K562 (cell line): ENCODE measurements at regions not wholly inside any gene's neighbourhood (a gene's known extent, or its start where the extent isn't known, plus 50 kb on each side); places are given as distances from the start of the nearest gene placed in this dataset.

ENCODE experiments used
- ATAC-seq: fragments of 200-7000 bp; cut with Tn5 transposase; 3 replicates; pipeline ENCODE4 v1.9.1; 2020; ENCODE audit warnings: moderate library complexity
- BruUV-seq: library from RNA; stranded (reverse); fragments of 400-500 nt; replicated peaks from 2 replicates; lab custom pipeline; 2021; lab: Mats Ljungman, UMichigan
- CTCF ChIA-PET: fragments of 300-600 bp; formaldehyde crosslinking; extraction: SDS; loops from one replicate; lab custom pipeline; 2021; ENCODE audit warnings: low intra/inter-chr PET ratio; lab: Yijun Ruan, JAX
- POLR2A ChIA-PET: fragments of 300-600, 350-650 bp; sonication (Branson Sonifier 250); formaldehyde crosslinking; extraction: SDS; loops from one replicate; lab custom pipeline; 2021; ENCODE audit warnings: antibody characterized with exemption, inconsistent platforms; lab: Yijun Ruan, JAX
- DNase-seq, 4 experiments: peaks; one replicate each; pipeline versions ENCODE4 v3.0.0 to v3.0.0-alpha.2; 2011 to 2018; ENCODE audit warnings: low spot score in 3 of 4, mixed read lengths in 3 of 4; ENCODE audit errors: extremely low read depth in 1 of 4
- FAIRE-seq: peaks from 2 replicates; lab custom pipeline; 2011; peaks lifted over from hg19 to GRCh38; lab: Jason Lieb, UNC
- H2AFZ ChIP-seq: 2 replicates; pipeline ENCODE4 v1.6.0; 2011; ENCODE audit warnings: low read depth, low read length, control low read depth, inconsistent platforms
- H3K27ac ChIP-seq: fragments of 200-600 bp; 3 replicates; pipeline ENCODE4 v1.8.0; 2011; ENCODE audit warnings: low read depth, mild to moderate bottlenecking, control low read depth, inconsistent platforms, low read length, moderate library complexity, mixed read lengths; ENCODE audit errors: extremely low read depth
- H3K27me3 ChIP-seq, 2 experiments: fragments of 300-600 bp in 1 of 2; 2 replicates in 1 of 2; 3 replicates in 1 of 2; pipeline versions ENCODE4 v1.6.0 to v1.8.0; 2011; ENCODE audit warnings: inconsistent platforms in 2 of 2, low read length in 2 of 2, mild to moderate bottlenecking in 1 of 2, mixed read lengths in 1 of 2, moderate library complexity in 1 of 2; ENCODE audit not compliant: control insufficient read depth in 2 of 2, insufficient read depth in 2 of 2
- H3K36me3 ChIP-seq: fragments of 300-600 bp; 3 replicates; pipeline ENCODE4 v1.8.0; 2011; ENCODE audit warnings: mild to moderate bottlenecking, low read length, inconsistent platforms; ENCODE audit not compliant: control insufficient read depth, insufficient read depth
- H3K4me1 ChIP-seq, 2 experiments: fragments of 200-600 bp in 1 of 2; replicated peaks in 1 of 2; 2 replicates in 1 of 2; 3 replicates in 1 of 2; pipeline versions ENCODE4 v1.5.1 to v1.8.0; 2011; ENCODE audit warnings: inconsistent platforms in 2 of 2, low read length in 2 of 2, mild to moderate bottlenecking in 1 of 2, mixed read lengths in 1 of 2, moderate library complexity in 1 of 2; ENCODE audit not compliant: control insufficient read depth in 2 of 2, insufficient read depth in 2 of 2
- H3K4me2 ChIP-seq: 2 replicates; pipeline ENCODE4 v1.6.1; 2011; ENCODE audit warnings: low read length, control low read depth, inconsistent platforms, mixed read lengths; ENCODE audit not compliant: insufficient read depth
- H3K4me3 ChIP-seq: fragments of 200-600 bp; sonication (generic), shearing (Covaris generic); 2 replicates; pipeline ENCODE4 v1.5.1; 2016; ENCODE audit warnings: control low read depth, inconsistent platforms
- H3K79me2 ChIP-seq: fragments of 200-600 bp; 3 replicates; pipeline ENCODE4 v1.8.0; 2011; ENCODE audit warnings: low read length, inconsistent platforms; ENCODE audit not compliant: control insufficient read depth, insufficient read depth
- H3K9ac ChIP-seq, 2 experiments: 2 replicates each; pipeline versions ENCODE4 v1.6.0 to v1.6.1; 2011; ENCODE audit warnings: low read depth in 2 of 2, low read length in 2 of 2, control low read depth in 1 of 2, inconsistent platforms in 1 of 2, mild to moderate bottlenecking in 1 of 2, mixed read lengths in 1 of 2; ENCODE audit not compliant: insufficient read depth in 1 of 2
- H3K9me1 ChIP-seq: one replicate; pipeline ENCODE4 v1.6.0; 2011; ENCODE audit warnings: inconsistent platforms, mild to moderate bottlenecking, low read length, moderate library complexity; ENCODE audit not compliant: control insufficient read depth, insufficient read depth
- H3K9me3 ChIP-seq: replicated peaks from 2 replicates; pipeline ENCODE4 v1.5.1; 2011; ENCODE audit warnings: low read depth, low read length, inconsistent platforms; ENCODE audit not compliant: control insufficient read depth, insufficient read depth
- H4K20me1 ChIP-seq: replicated peaks from 2 replicates; pipeline ENCODE4 v1.6.1; 2011; ENCODE audit warnings: low read length, inconsistent platforms, mixed read lengths; ENCODE audit not compliant: control insufficient read depth, insufficient read depth
- ELF1 ChIP-seq: fragments of 200-800 bp; sonication (Bioruptor generic); IDR thresholded peaks from 2 replicates; pipeline ENCODE4 v1.6.1; 2016; ENCODE audit warnings: missing genetic modification characterization, missing compliant biosample characterization
- GATAD2B ChIP-seq: fragments of 450-650 bp; IDR thresholded peaks from 2 replicates; pipeline ENCODE4 v1.6.1; 2017; ENCODE audit warnings: mild to moderate bottlenecking, borderline replicate concordance
- POLR3G ChIP-seq: IDR thresholded peaks from 2 replicates; pipeline ENCODE4 v1.6.1; 2011; ENCODE audit not compliant: insufficient read length, insufficient replicate concordance; ENCODE audit errors: extremely low read depth
- XRCC3 ChIP-seq: fragments of 450-650 bp; IDR thresholded peaks from 2 replicates; pipeline ENCODE4 v1.6.1; 2017; ENCODE audit warnings: mild to moderate bottlenecking, moderate library complexity
- ZFP1 ChIP-seq: fragments of 450-650 bp; formaldehyde crosslinking; IDR thresholded peaks from 2 replicates; pipeline ENCODE4 v1.4.0; 2020; ENCODE audit warnings: mild to moderate bottlenecking, mixed read lengths
- ZFP30 ChIP-seq: fragments of 250-450 bp; sonication (Bioruptor Pico); IDR thresholded peaks from 2 replicates; pipeline ENCODE4 v1.8.0; 2022; ENCODE audit warnings: moderate library complexity, mild to moderate bottlenecking, inconsistent platforms, borderline replicate concordance
- ZNF124 ChIP-seq: sonication (generic); formaldehyde crosslinking; IDR thresholded peaks from 2 replicates; pipeline ENCODE4 v1.8.1; 2022; ENCODE audit warnings: missing genetic modification reagents
- ZNF274 ChIP-seq: IDR thresholded peaks from 2 replicates; pipeline ENCODE4 v1.6.1; 2011; ENCODE audit warnings: low read depth, mild to moderate bottlenecking, low read length, moderate library complexity, borderline replicate concordance
- ZNF780A ChIP-seq: fragments of 250-450 bp; sonication (Bioruptor Pico); IDR thresholded peaks from 2 replicates; pipeline ENCODE4 v1.5.0; 2021; ENCODE audit warnings: mild to moderate bottlenecking
- WGBS: fragments of 100-300 bp; shearing (Covaris generic); methylation state at CpG from one replicate; pipeline ENCODE4 v1.1.6; 2016; ENCODE audit warnings: low coverage, mixed read lengths; ENCODE audit not compliant: insufficient coverage; ENCODE audit errors: missing lambda C conversion rate; 5-methylcytosine and 5-hydroxymethylcytosine counted together
- in situ Hi-C: fragments of 300-500 bp; cut with MboI; formaldehyde crosslinking; loops from 4 replicates; pipeline ENCODE4 v1.15.0; 2018; ENCODE audit warnings: inconsistent platforms, mixed read lengths
- intact Hi-C: fragments of 100-400 bp; cut with micrococcal nuclease; formaldehyde crosslinking; loops from 2 replicates; pipeline ENCODE4 v1.14.2; 2022
- TF ChIP-seq, protein P1 (sequence below): fragments of 250-450 bp; sonication (Bioruptor Pico); IDR thresholded peaks from 2 replicates; pipeline ENCODE4 v1.8.0; 2021; ENCODE audit warnings: moderate library complexity, mild to moderate bottlenecking, inconsistent platforms

DNA sequence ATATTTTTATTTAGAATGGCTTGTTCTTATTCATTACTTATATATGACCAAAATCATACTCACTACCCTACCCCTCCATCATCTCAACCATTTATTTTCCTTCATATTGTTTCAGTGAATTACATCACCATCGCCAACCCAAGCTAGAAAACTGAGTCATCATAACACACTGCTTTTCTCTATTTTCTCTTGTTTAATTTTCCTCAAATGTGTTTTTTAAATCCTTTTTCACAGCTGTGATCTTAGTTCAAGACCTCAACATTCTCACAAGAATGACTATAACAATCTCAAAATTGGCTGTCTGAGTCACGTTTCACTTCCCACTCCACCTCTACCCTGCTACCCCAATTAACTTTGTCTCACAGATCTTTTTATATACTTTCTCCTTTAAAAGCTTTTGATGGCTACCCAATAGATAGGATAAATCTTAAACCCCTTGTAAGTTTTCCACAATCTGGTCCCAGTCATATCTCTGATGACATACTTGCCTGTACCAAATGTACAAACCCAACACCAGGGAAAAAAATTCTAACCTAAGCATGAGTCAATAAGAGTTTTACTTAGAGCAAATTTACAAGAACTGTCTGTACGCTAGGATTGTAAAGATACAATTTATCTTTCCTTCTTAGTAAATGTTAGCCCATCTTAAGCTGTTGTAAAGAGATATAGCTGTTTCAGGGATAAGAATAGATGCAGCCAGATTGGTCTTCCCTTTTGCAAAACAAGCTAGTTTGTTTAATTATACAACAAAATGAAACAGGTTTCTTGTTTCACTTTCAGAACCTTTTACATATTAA is 635.1 kb upstream of the SLC39A10 start:
- ATAC-seq (no peak), DNase-seq (no peak), FAIRE-seq (no peak)
- no peaks in the 10 kb centered on the region for H3K36me3 ChIP-seq
- H3K9ac ChIP-seq: no peak overlapping the region
- H3K4me3 ChIP-seq: no peak overlapping the region
- H4K20me1 ChIP-seq: no peaks in the 10 kb centered on the region
- CTCF ChIA-PET: no interaction called here
- no peaks in the 10 kb centered on the region for H3K4me1 ChIP-seq
- H3K9me3 ChIP-seq: no peaks in the 10 kb centered on the region
- in situ Hi-C loops (no loop called here), intact Hi-C loops (no loop called here)
- 0 out of 2 replicates have a peak overlapping the region, but pooled peaks have one; percentile 9 for H2AFZ ChIP-seq
- POLR2A ChIA-PET: no interaction called here
- 0% methylated on average over 2 of the region's 3 CpGs for WGBS
- no peaks in the 10 kb centered on the region for H3K79me2 ChIP-seq
- no peak for TF ChIP-seq ZFP30 (CRISPR knock-in tag)
- TF ChIP-seq GATAD2B: no peak
- TF ChIP-seq, protein P1, sequence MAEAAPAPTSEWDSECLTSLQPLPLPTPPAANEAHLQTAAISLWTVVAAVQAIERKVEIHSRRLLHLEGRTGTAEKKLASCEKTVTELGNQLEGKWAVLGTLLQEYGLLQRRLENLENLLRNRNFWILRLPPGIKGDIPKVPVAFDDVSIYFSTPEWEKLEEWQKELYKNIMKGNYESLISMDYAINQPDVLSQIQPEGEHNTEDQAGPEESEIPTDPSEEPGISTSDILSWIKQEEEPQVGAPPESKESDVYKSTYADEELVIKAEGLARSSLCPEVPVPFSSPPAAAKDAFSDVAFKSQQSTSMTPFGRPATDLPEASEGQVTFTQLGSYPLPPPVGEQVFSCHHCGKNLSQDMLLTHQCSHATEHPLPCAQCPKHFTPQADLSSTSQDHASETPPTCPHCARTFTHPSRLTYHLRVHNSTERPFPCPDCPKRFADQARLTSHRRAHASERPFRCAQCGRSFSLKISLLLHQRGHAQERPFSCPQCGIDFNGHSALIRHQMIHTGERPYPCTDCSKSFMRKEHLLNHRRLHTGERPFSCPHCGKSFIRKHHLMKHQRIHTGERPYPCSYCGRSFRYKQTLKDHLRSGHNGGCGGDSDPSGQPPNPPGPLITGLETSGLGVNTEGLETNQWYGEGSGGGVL (CRISPR knock-in tag): no peak
- no peak for TF ChIP-seq ZNF124
- no peak for TF ChIP-seq ZFP1
- TF ChIP-seq POLR3G: no peak
- no peak for TF ChIP-seq ELF1 (tag)
- no peak for TF ChIP-seq ZNF780A (CRISPR knock-in tag)
- no peak for TF ChIP-seq ZNF274
- TF ChIP-seq XRCC3: no peak
- no peaks in the 10 kb centered on the region for H3K27me3 ChIP-seq
- BruUV-seq: no TSS peak
- H3K4me2 ChIP-seq: no peak overlapping the region
- H3K27ac ChIP-seq: no peak overlapping the region
- no peaks in the 10 kb centered on the region for H3K9me1 ChIP-seq
